DND-41 (cell line): ENCODE measurements at regions not wholly inside any gene's neighbourhood (a gene's known extent, or its start where the extent isn't known, plus 50 kb on each side); places are given as distances from the start of the nearest gene placed in this dataset.

Experiments used
- ATAC-seq: fragments of 200-7000 bp; cut with Tn5 transposase; 3 replicates; pipeline ENCODE4 v1.9.1; 2021; ENCODE audit warnings: low read depth; ENCODE audit not compliant: insufficient read depth
- DNase-seq: peaks from one replicate; pipeline ENCODE4 v3.0.0-alpha.2; 2020
- H2AFZ ChIP-seq: 2 replicates; pipeline ENCODE4 v1.6.0; 2012; ENCODE audit warnings: low read depth, low read length
- H3K27ac ChIP-seq: 2 replicates; pipeline ENCODE4 v1.5.1; 2012; ENCODE audit warnings: low read length, inconsistent platforms
- H3K27me3 ChIP-seq: fragments of 200-600 bp; sonication (generic); 2 replicates; pipeline ENCODE4 v1.6.0; 2012; ENCODE audit warnings: low read length, mild to moderate bottlenecking, inconsistent platforms; ENCODE audit not compliant: insufficient read depth, poor library complexity
- H3K36me3 ChIP-seq: 2 replicates; pipeline ENCODE4 v1.5.1; 2012; ENCODE audit warnings: low read length, inconsistent platforms; ENCODE audit not compliant: insufficient read depth
- H3K4me1 ChIP-seq: 2 replicates; pipeline ENCODE4 v1.5.1; 2012; ENCODE audit warnings: mild to moderate bottlenecking, low read length; ENCODE audit not compliant: insufficient read depth
- H3K4me2 ChIP-seq: 2 replicates; pipeline ENCODE4 v1.6.0; 2012; ENCODE audit warnings: mild to moderate bottlenecking, moderate library complexity, low read length, inconsistent platforms; ENCODE audit not compliant: insufficient read depth
- H3K4me3 ChIP-seq, 2 experiments: fragments of 200-600 bp in 1 of 2; shearing (Covaris generic) in 1 of 2; 2 replicates each; pipeline ENCODE4 v1.5.1; 2012 to 2016; ENCODE audit warnings: inconsistent platforms in 2 of 2, low read length in 2 of 2, mild to moderate bottlenecking in 2 of 2, low read depth in 1 of 2, moderate library complexity in 1 of 2
- H3K79me2 ChIP-seq: 2 replicates; pipeline ENCODE4 v1.6.0; 2012; ENCODE audit warnings: low read length, inconsistent platforms; ENCODE audit not compliant: insufficient read depth
- H3K9ac ChIP-seq: 2 replicates; pipeline ENCODE4 v1.6.0; 2012; ENCODE audit warnings: low read depth, mild to moderate bottlenecking, inconsistent platforms, low read length, moderate library complexity
- H3K9me3 ChIP-seq: 2 replicates; pipeline ENCODE4 v1.5.1; 2012; ENCODE audit warnings: low read length, moderate library complexity, mild to moderate bottlenecking, inconsistent platforms; ENCODE audit not compliant: insufficient read depth, severe bottlenecking
- H4K20me1 ChIP-seq: 2 replicates; pipeline ENCODE4 v1.6.0; 2012; ENCODE audit warnings: low read length; ENCODE audit not compliant: insufficient read depth
- EZH2 ChIP-seq: IDR thresholded peaks from 3 replicates; pipeline ENCODE4 v1.6.1; 2012; ENCODE audit warnings: borderline replicate concordance, low read depth, mild to moderate bottlenecking, moderate library complexity, low read length, inconsistent platforms; ENCODE audit not compliant: severe bottlenecking
- TF ChIP-seq, protein P1 (sequence below): IDR thresholded peaks from 2 replicates; pipeline ENCODE4 v1.5.1; 2012; ENCODE audit warnings: borderline replicate concordance, low read length, moderate library complexity, mild to moderate bottlenecking; ENCODE audit not compliant: poor library complexity, severe bottlenecking; ENCODE audit errors: extremely low read depth

GRCh38 chr13:73687087-73687486 is 447.1 kb downstream of the KLF12 start:
- Histone ChIP-seq H3K4me3 (no peak overlapping the region), H3K36me3 (peaks cover 24% of the 10 kb centered on the region; the same call in 1 of the 2 replicates), H3K4me2 (no peak overlapping the region), H3K27ac (no peak overlapping the region), H2AFZ (no peak overlapping the region), H3K79me2 (no peaks in the 10 kb centered on the region), H4K20me1 (no peaks in the 10 kb centered on the region), H3K9me3 (no peaks in the 10 kb centered on the region), H3K9ac (no peak overlapping the region), H3K4me1 (no peaks in the 10 kb centered on the region), H3K27me3 (no peaks in the 10 kb centered on the region)
- TF ChIP-seq EZH2 = no peak
- TF ChIP-seq, protein P1, sequence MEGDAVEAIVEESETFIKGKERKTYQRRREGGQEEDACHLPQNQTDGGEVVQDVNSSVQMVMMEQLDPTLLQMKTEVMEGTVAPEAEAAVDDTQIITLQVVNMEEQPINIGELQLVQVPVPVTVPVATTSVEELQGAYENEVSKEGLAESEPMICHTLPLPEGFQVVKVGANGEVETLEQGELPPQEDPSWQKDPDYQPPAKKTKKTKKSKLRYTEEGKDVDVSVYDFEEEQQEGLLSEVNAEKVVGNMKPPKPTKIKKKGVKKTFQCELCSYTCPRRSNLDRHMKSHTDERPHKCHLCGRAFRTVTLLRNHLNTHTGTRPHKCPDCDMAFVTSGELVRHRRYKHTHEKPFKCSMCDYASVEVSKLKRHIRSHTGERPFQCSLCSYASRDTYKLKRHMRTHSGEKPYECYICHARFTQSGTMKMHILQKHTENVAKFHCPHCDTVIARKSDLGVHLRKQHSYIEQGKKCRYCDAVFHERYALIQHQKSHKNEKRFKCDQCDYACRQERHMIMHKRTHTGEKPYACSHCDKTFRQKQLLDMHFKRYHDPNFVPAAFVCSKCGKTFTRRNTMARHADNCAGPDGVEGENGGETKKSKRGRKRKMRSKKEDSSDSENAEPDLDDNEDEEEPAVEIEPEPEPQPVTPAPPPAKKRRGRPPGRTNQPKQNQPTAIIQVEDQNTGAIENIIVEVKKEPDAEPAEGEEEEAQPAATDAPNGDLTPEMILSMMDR = no peak
- DNase-seq (no peak), ATAC-seq (no peak)

DNA sequence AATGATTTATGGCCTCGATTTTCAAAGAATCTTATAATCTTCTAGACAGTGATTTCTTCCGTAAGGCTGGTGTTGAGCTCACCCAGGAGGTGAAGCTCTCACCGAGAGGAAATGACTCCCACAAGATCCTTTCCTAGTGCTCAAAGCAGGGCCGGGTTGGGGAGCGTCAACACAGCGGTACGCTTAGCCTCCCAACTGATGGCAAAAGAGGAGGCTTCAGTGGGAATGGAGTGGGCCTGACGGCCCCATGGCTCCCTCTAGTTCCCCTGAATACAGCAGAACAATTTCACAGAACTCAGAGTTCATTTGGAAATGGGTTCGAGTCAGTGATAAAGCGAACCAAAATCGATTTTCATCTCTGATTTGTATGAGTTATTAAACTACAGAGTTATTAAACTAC is 449.5 kb downstream of the KLF12 start:
- TF ChIP-seq EZH2 = no peak
- DNase-seq (no peak), ATAC-seq (no peak)
- H3K36me3 ChIP-seq = peaks cover 4% of the 10 kb centered on the region; the same call in 1 of the 2 replicates
- no peak overlapping the region for H2AFZ ChIP-seq
- no peak overlapping the region for H3K4me2 ChIP-seq
- H3K4me1 ChIP-seq = no peaks in the 10 kb centered on the region
- H3K4me3 ChIP-seq = no peak overlapping the region
- H3K27ac ChIP-seq = no peak overlapping the region
- no peaks in the 10 kb centered on the region for H3K9me3 ChIP-seq
- no peaks in the 10 kb centered on the region for H3K79me2 ChIP-seq
- H3K27me3 ChIP-seq = no peaks in the 10 kb centered on the region
- no peak overlapping the region for H3K9ac ChIP-seq
- no peaks in the 10 kb centered on the region for H4K20me1 ChIP-seq

DNA sequence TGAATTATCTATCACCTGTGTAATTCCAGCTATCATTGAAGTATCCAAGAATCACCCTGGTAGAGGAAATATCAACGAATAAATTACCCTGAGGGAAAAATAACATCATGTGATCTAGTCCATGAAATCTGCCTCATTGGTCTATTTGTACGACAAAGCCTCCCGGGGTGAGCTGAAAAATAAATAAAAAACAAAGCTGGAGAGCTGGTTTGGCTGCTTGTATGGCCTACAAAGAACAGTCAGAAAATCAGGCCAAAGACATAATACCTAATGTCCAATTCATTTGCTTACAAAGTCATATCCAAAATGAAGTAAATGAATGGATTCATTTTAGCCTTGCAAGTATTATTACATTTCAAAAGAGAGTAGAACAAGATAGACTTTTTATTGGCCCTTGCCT is 449.9 kb downstream of the KLF12 start:
- H3K9me3 ChIP-seq = no peaks in the 10 kb centered on the region
- peaks cover 4% of the 10 kb centered on the region; the same call in 1 of the 2 replicates for H3K36me3 ChIP-seq
- H3K4me2 ChIP-seq = no peak overlapping the region
- no peaks in the 10 kb centered on the region for H3K4me1 ChIP-seq
- TF ChIP-seq, protein P1 = no peak
- no peak for TF ChIP-seq EZH2
- H3K9ac ChIP-seq = no peak overlapping the region
- ATAC-seq (no peak), DNase-seq (no peak)
- no peaks in the 10 kb centered on the region for H4K20me1 ChIP-seq
- no peak overlapping the region for H2AFZ ChIP-seq
- H3K4me3 ChIP-seq = no peak overlapping the region
- H3K27me3 ChIP-seq = no peaks in the 10 kb centered on the region
- H3K79me2 ChIP-seq = no peaks in the 10 kb centered on the region
- H3K27ac ChIP-seq = no peak overlapping the region

GRCh38 chr13:73683746-73684145 is 450.5 kb downstream of the KLF12 start:
- TF ChIP-seq, protein P1 = no peak
- TF ChIP-seq EZH2 = no peak

More at GRCh38 chr13:73683746-73684145, 450.5 kb downstream of the KLF12 start:
- H3K27me3 ChIP-seq = no peaks in the 10 kb centered on the region
- H3K4me1 ChIP-seq = no peaks in the 10 kb centered on the region
- H3K4me2 ChIP-seq = no peak overlapping the region
- H4K20me1 ChIP-seq = no peaks in the 10 kb centered on the region
- no peak for DNase-seq
- H3K36me3 ChIP-seq = peaks cover 1% of the 10 kb centered on the region; the same call in 1 of the 2 replicates
- no peak overlapping the region for H3K4me3 ChIP-seq
- no peak overlapping the region for H3K9ac ChIP-seq
- no peaks in the 10 kb centered on the region for H3K79me2 ChIP-seq
- H3K27ac ChIP-seq = no peak overlapping the region
- no peaks in the 10 kb centered on the region for H3K9me3 ChIP-seq
- ATAC-seq = no peak
- H2AFZ ChIP-seq = no peak overlapping the region
